Astrocyte (in vitro differentiated cells and primary cell): ENCODE measurements at regions not wholly inside any gene's neighbourhood (a gene's known extent, or its start where the extent isn't known, plus 50 kb on each side); places are given as distances from the start of the nearest gene placed in this dataset.
A peak's percentile ranks its signal among the peaks of the same experiment; 100 is the strongest.

Source experiments
- DNase-seq: peaks from one replicate; pipeline ENCODE4 v3.0.0-alpha.2; 2010; ENCODE audit warnings: low read depth
- FAIRE-seq: peaks from 2 replicates; lab custom pipeline; 2011; peaks lifted over from hg19 to GRCh38; lab: Jason Lieb, UNC
- H2AFZ ChIP-seq: 2 replicates; pipeline ENCODE4 v1.6.0; 2012; ENCODE audit warnings: low read depth, low read length, inconsistent platforms
- H3K27ac ChIP-seq: 2 replicates; pipeline ENCODE4 v1.5.1; 2011; ENCODE audit warnings: low read depth, low read length, inconsistent platforms
- H3K27me3 ChIP-seq: 2 replicates; pipeline ENCODE4 v1.6.0; 2011; ENCODE audit warnings: low read length, inconsistent platforms; ENCODE audit not compliant: insufficient read depth
- H3K36me3 ChIP-seq: 2 replicates; pipeline ENCODE4 v1.5.1; 2011; ENCODE audit warnings: low read length, inconsistent platforms; ENCODE audit not compliant: insufficient read depth
- H3K4me1 ChIP-seq: 2 replicates; pipeline ENCODE4 v1.5.1; 2011; ENCODE audit warnings: low read length, inconsistent platforms; ENCODE audit not compliant: insufficient read depth
- H3K4me2 ChIP-seq: 2 replicates; pipeline ENCODE4 v1.6.0; 2012; ENCODE audit warnings: low read length, inconsistent platforms
- H3K4me3 ChIP-seq: 2 replicates; pipeline ENCODE4 v1.5.1; 2011; ENCODE audit warnings: low read depth, mild to moderate bottlenecking, low read length, inconsistent platforms; ENCODE audit not compliant: insufficient read depth
- H3K79me2 ChIP-seq: 2 replicates; pipeline ENCODE4 v1.6.0; 2012; ENCODE audit warnings: mild to moderate bottlenecking, low read length, inconsistent platforms; ENCODE audit not compliant: insufficient read depth
- H3K9ac ChIP-seq: 2 replicates; pipeline ENCODE4 v1.6.0; 2012; ENCODE audit warnings: mild to moderate bottlenecking, low read length, inconsistent platforms
- H3K9me3 ChIP-seq: 2 replicates; pipeline ENCODE4 v1.5.1; 2012; ENCODE audit warnings: low read depth, mild to moderate bottlenecking, low read length, inconsistent platforms; ENCODE audit not compliant: insufficient read depth
- H4K20me1 ChIP-seq: 2 replicates; pipeline ENCODE4 v1.6.0; 2012; ENCODE audit warnings: low read length, inconsistent platforms; ENCODE audit not compliant: insufficient read depth
- H3K27ac Mint-ChIP-seq: one replicate; pipeline ENCODE4 v1.8.0; 2021; ENCODE audit warnings: mild to moderate bottlenecking, mixed read lengths; ENCODE audit not compliant: unreplicated experiment
- H3K27me3 Mint-ChIP-seq: one replicate; pipeline ENCODE4 v1.8.0; 2021; ENCODE audit warnings: low read depth, mixed read lengths; ENCODE audit not compliant: unreplicated experiment
- H3K36me3 Mint-ChIP-seq: one replicate; pipeline ENCODE4 v1.8.0; 2021; ENCODE audit warnings: low read depth, mixed read lengths; ENCODE audit not compliant: unreplicated experiment
- H3K4me1 Mint-ChIP-seq: one replicate; pipeline ENCODE4 v1.8.0; 2021; ENCODE audit warnings: low read depth, mixed read lengths; ENCODE audit not compliant: unreplicated experiment
- H3K4me3 Mint-ChIP-seq: one replicate; pipeline ENCODE4 v1.8.0; 2021; ENCODE audit warnings: mild to moderate bottlenecking, moderate library complexity, mixed read lengths; ENCODE audit not compliant: unreplicated experiment
- H3K9me3 Mint-ChIP-seq: one replicate; pipeline ENCODE4 v1.8.0; 2021; ENCODE audit warnings: mild to moderate bottlenecking, mixed read lengths; ENCODE audit not compliant: unreplicated experiment
- CTCF ChIP-seq: IDR thresholded peaks from 2 replicates; pipeline ENCODE4 v1.5.1; 2011; ENCODE audit warnings: low read depth, mild to moderate bottlenecking, inconsistent platforms, low read length, moderate library complexity; ENCODE audit not compliant: insufficient read depth
- EZH2 ChIP-seq: IDR thresholded peaks from 2 replicates; pipeline ENCODE4 v1.6.1; 2012; ENCODE audit warnings: mild to moderate bottlenecking, low read length, inconsistent platforms; ENCODE audit not compliant: insufficient read depth

- H3K27me3 Mint-ChIP-seq, result peaks cover 81% of the 10 kb centered on the region
These were observed 77.2 kb downstream of the HIF1AN start for GRCh38 chr10:100612601-100613595.

GRCh38 chr10:100613846-100614245 is 78.1 kb downstream of the HIF1AN start:
- no peaks in the 10 kb centered on the region for H4K20me1 ChIP-seq
- Mint-ChIP-seq H3K9me3 (peaks cover 2% of the 10 kb centered on the region), H3K27me3 (peaks cover 79% of the 10 kb centered on the region), H3K27ac (no peak overlapping the region), H3K36me3 (peaks cover 2% of the 10 kb centered on the region), H3K4me3 (no peak overlapping the region), H3K4me1 (no peaks in the 10 kb centered on the region)
- TF ChIP-seq CTCF (no peak), EZH2 (no peak)
- no peaks in the 10 kb centered on the region for H3K9me3 ChIP-seq
- H3K4me1 ChIP-seq, result no peaks in the 10 kb centered on the region
- H3K36me3 ChIP-seq, result no peaks in the 10 kb centered on the region
- H3K27me3 ChIP-seq, result peaks cover 13% of the 10 kb centered on the region
- no peak overlapping the region for H3K4me2 ChIP-seq
- no peak overlapping the region for H3K9ac ChIP-seq
- no peaks in the 10 kb centered on the region for H3K79me2 ChIP-seq
- H2AFZ ChIP-seq, result no peak overlapping the region
- H3K27ac ChIP-seq, result no peak overlapping the region
- DNase-seq (no peak), FAIRE-seq (no peak)
- H3K4me3 ChIP-seq, result no peak overlapping the region

More at GRCh38 chr10:100612601-100613595, 77.2 kb downstream of the HIF1AN start:
- Histone ChIP-seq H4K20me1 (no peaks in the 10 kb centered on the region), H3K79me2 (no peaks in the 10 kb centered on the region), H3K36me3 (no peaks in the 10 kb centered on the region), H3K4me1 (no peaks in the 10 kb centered on the region), H3K27ac (no peak overlapping the region), H3K27me3 (peaks cover 10% of the 10 kb centered on the region), H3K9ac (no peak overlapping the region), H3K4me2 (no peak overlapping the region), H2AFZ (no peak overlapping the region), H3K9me3 (no peaks in the 10 kb centered on the region), H3K4me3 (no peak overlapping the region)
- FAIRE-seq, result no peak
- Mint-ChIP-seq H3K4me1 (no peaks in the 10 kb centered on the region), H3K27ac (peak overlapping the region; percentile 64), H3K36me3 (peaks cover 2% of the 10 kb centered on the region), H3K4me3 (no peak overlapping the region), H3K9me3 (peaks cover 2% of the 10 kb centered on the region)
- DNase-seq, result no peak
- TF ChIP-seq CTCF (no peak), EZH2 (no peak)
